ENCODE measurements at regions not wholly inside any gene's neighbourhood (a gene's known extent, or its start where the extent isn't known, plus 50 kb on each side); places are given as distances from the start of the nearest gene placed in this dataset.

DNA sequence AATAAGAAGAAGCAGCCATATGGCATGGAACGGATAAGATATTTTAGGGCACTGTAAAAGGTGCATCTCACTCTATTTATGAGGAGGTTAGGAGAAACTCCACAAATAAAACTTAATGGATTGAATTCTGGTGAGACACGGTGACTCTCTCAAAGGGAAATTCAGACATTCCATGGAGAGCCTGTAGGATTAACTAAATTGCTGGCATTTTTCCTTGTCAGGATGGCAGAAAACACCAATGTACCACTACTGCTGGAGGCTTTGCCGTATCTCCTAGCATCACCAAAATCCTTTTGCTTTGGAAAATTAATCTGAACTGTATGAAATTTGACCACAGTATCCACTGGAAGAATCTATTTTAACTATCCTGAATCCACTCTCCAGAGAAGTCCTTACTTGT is 79.3 kb downstream of the RBM43 start:
- TF ChIP-seq, protein P1, sequence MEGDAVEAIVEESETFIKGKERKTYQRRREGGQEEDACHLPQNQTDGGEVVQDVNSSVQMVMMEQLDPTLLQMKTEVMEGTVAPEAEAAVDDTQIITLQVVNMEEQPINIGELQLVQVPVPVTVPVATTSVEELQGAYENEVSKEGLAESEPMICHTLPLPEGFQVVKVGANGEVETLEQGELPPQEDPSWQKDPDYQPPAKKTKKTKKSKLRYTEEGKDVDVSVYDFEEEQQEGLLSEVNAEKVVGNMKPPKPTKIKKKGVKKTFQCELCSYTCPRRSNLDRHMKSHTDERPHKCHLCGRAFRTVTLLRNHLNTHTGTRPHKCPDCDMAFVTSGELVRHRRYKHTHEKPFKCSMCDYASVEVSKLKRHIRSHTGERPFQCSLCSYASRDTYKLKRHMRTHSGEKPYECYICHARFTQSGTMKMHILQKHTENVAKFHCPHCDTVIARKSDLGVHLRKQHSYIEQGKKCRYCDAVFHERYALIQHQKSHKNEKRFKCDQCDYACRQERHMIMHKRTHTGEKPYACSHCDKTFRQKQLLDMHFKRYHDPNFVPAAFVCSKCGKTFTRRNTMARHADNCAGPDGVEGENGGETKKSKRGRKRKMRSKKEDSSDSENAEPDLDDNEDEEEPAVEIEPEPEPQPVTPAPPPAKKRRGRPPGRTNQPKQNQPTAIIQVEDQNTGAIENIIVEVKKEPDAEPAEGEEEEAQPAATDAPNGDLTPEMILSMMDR (IDR thresholded peaks at IDR 0.05), result no peak

DNA sequence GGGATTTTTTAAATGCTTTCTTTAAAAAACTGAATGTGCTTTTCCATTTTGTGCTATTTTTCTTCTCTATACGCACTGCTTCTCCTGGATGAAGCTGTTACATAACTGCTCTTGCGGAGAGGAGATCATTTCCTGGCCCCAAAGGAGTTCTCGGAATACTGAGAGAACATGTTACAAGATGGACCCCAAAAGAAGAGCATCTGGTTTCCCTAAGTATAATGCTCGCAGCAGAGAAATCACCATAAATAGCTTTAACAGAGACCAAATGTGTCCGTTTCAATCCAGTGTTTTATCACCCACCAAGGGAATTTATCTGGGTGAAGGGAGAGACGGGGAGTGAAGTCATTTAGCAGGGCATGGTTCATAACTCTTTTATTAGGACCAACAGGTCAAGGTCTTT is 80.1 kb downstream of the RBM43 start:
- TF ChIP-seq, protein P1 (IDR thresholded peaks at IDR 0.05), result no peak

DNA sequence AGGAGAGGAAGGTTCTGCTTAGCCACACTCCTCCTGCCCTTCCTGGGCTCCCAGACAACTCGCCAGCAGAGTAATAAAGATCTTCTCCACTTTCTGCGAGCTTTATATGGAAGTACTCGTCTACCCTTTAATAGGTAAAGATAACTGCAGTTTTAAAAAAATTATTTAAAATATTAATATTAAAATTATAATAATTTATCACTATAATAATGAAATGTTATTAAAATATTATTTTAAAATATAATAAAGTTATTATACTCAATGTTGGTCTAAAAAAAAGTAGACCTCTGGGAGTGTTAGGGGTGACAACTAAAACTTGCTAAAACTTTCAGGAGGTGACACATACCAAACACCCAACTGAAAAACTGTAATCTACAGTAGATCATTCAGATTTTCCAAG is 81.5 kb downstream of the RBM43 start:
- TF ChIP-seq, protein P1 (IDR thresholded peaks at IDR 0.05), result no peak

DNA sequence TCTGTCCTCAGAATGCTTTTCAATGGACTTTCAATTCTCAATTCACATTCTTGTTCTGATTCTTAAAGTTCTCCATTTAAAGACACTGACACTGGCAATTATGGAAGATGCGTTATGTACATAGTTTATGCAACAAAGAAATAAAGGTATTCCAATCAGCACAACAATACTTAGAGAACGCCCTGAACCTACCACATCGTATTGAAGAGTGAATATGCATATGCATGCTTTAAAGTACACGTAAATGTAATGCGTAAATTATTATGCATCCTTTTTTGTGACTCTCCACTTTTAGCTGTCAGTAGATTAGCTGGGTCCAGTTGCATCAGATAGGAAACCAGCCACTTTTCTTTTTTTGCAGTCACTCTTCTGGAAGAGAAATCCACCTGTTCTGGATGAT is 83.5 kb downstream of the RBM43 start:
- TF ChIP-seq, protein P1 (IDR thresholded peaks at IDR 0.05), result no peak

DNA sequence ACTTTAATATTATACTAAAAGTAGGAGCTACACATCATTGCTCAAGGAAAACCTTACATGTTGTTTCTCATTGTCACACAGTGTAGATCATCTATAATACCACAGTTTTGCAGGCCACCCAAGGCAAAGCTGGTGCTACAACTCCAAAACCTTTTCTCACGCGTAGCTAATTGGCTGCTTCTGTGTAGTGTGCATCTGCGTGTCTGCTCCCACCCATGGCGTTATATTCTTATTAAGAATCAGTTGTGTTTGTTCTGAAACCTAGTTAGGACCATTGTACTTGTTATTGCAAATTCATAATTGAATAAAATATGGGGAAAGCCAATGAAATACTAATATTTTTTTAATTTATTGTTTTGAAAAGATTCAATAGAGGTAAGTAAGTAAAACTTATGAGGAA is 83.9 kb downstream of the RBM43 start:
- TF ChIP-seq, protein P1 (IDR thresholded peaks at IDR 0.05), result no peak

DNA sequence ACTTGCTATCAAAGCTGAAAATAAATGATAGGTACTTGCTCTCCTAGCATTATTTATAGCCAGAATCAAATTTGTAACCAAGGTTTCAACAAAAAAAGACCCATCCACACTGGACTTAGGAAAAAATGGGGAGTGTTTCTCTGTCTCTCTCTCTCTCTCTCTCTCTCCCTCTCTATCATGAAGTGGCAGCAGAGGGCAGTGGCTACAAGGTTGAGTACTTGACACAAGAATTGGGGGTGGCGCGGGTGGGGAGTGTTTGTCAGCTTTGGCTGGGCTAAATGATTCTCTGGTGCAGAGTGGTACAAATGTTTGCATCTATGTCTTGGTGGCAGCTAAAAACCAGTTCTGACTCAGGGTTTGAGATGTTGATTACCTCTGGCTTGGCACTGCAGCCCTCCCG is 85.0 kb downstream of the RBM43 start:
- TF ChIP-seq, protein P1 (IDR thresholded peaks at IDR 0.05), result no peak

DNA sequence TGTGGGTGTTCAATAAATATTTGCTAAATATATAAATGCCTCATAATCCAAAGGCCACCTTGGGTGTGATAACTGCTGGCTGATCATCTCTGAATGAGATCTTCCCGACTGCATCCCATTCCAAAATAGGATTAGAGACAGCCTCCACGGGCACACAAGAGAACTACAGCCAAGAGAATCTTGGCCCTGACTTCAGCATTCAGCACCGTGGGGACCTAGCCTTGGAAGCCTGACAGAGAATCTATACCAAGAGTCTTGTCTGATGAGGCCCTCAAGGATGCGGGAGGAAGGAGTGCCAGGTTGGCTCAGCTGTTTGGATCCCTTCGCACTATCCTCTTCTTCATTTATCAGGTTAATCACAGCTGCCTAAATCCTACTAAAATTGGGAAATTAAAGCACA is 85.8 kb downstream of the RBM43 start:
- TF ChIP-seq, protein P1 (IDR thresholded peaks at IDR 0.05), result no peak

DNA sequence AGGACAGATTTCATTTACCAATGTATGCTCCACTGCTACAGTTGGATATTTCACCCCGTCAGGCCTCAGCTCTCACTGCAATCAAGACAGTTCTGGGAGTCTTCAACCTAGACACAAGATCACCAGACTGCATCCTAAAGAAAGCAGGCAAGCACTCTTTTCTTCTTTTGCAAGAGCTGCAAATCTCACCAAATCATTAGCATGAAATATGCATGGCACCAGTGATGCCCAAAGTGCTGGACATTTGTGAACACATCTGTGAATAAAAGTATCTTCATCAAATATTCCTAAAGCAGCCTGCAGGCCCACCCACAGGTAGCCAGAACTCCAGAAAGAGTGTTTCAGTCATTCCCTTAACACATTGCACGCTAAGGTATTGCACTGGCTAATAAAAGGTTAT is 87.5 kb downstream of the RBM43 start:
- TF ChIP-seq, protein P1 (IDR thresholded peaks at IDR 0.05), result no peak

All from LNCAP (cell line).